Adrenal gland (tissue), 5 donors: ENCODE measurements at regions not wholly inside any gene's neighbourhood (a gene's known extent, or its start where the extent isn't known, plus 50 kb on each side); places are given as distances from the start of the nearest gene placed in this dataset.

ENCODE experiments used
- CTCF ChIP-seq, 6 experiments: fragments of 450-650 bp in 4 of 6; fragments of 200-600 bp in 2 of 6; sonication (generic) in 1 of 6; IDR thresholded peaks; 1 replicate in 5 of 6; 2 replicates in 1 of 6; pipeline versions ENCODE4 v1.5.1 to v1.8.0; 2016 to 2021; ENCODE audit warnings: antibody characterized with exemption in 6 of 6, mild to moderate bottlenecking in 2 of 6, moderate library complexity in 1 of 6
- POLR2A ChIP-seq, 2 donors: fragments of 450-650 bp; IDR thresholded peaks; one replicate each; pipeline ENCODE4 v1.6.1; 2017; ENCODE audit warnings: antibody characterized with exemption in 2 of 2, mild to moderate bottlenecking in 2 of 2, moderate library complexity in 1 of 2
- donor health status: DM: no; HTN: no; CAD: no.

GRCh38 chr5:3361811-3362605 lies 233.6 kb upstream of the IRX1 start:
- TF ChIP-seq CTCF (IDR thresholded peaks at IDR 0.05) (no peak), POLR2A (IDR thresholded peaks at IDR 0.05) (no peak)
